WTC11 (cell line): ENCODE measurements at regions not wholly inside any gene's neighbourhood (a gene's known extent, or its start where the extent isn't known, plus 50 kb on each side); places are given as distances from the start of the nearest gene placed in this dataset.

Experiments used
- ATAC-seq: fragments of 200-7000 bp; cut with Tn5 transposase; 2 replicates; pipeline ENCODE4 v1.10.0; 2021; ENCODE audit warnings: mild to moderate bottlenecking, moderate library complexity
- CTCF ChIA-PET: fragments of 300-600 bp; sonication (Branson Sonifier 250); formaldehyde crosslinking; loops from one replicate; lab custom pipeline; 2021; ENCODE audit warnings: antibody characterized with exemption; lab: Charles Lee
- POLR2A ChIA-PET: fragments of 350-600 bp; sonication (Branson Sonifier 250); formaldehyde crosslinking; loops from one replicate; lab custom pipeline; 2021; ENCODE audit warnings: antibody characterized with exemption; lab: Charles Lee
- DNase-seq: peaks from one replicate; pipeline ENCODE4 v3.0.0; 2021; ENCODE audit warnings: low spot score
- H3K27ac Mint-ChIP-seq: 2 replicates; pipeline ENCODE4 v1.8.0; 2021; ENCODE audit warnings: mixed read lengths
- H3K27me3 Mint-ChIP-seq: 2 replicates; pipeline ENCODE4 v1.8.0; 2021; ENCODE audit warnings: low read depth, mild to moderate bottlenecking, moderate library complexity, mixed read lengths
- H3K36me3 Mint-ChIP-seq: 2 replicates; pipeline ENCODE4 v1.8.0; 2021; ENCODE audit warnings: mixed read lengths
- H3K4me1 Mint-ChIP-seq: 2 replicates; pipeline ENCODE4 v1.8.0; 2022; ENCODE audit warnings: mixed read lengths
- H3K4me3 Mint-ChIP-seq: 2 replicates; pipeline ENCODE4 v1.8.0; 2021; ENCODE audit warnings: mild to moderate bottlenecking, moderate library complexity, mixed read lengths
- H3K9me3 Mint-ChIP-seq: 2 replicates; pipeline ENCODE4 v1.8.0; 2021; ENCODE audit warnings: mixed read lengths
- ATF1 ChIP-seq: sonication (generic); formaldehyde crosslinking; IDR thresholded peaks from 2 replicates; pipeline ENCODE4 v1.8.1; 2023; ENCODE audit warnings: mild to moderate bottlenecking, moderate library complexity, missing genetic modification reagents
- CDX4 ChIP-seq: fragments of 250-450 bp; sonication (Bioruptor Pico); IDR thresholded peaks from 2 replicates; pipeline ENCODE4 v1.9.0; 2021; ENCODE audit warnings: moderate library complexity, mild to moderate bottlenecking, inconsistent platforms, borderline replicate concordance
- E2F5 ChIP-seq: sonication (generic); formaldehyde crosslinking; IDR thresholded peaks from 2 replicates; pipeline ENCODE4 v1.8.1; 2022; ENCODE audit warnings: mild to moderate bottlenecking, moderate library complexity, missing genetic modification reagents
- ELF4 ChIP-seq: sonication (generic); formaldehyde crosslinking; IDR thresholded peaks from 2 replicates; pipeline ENCODE4 v1.8.1; 2022; ENCODE audit warnings: low read depth, mild to moderate bottlenecking, moderate library complexity, missing genetic modification reagents
- ERG ChIP-seq: fragments of 250-450 bp; sonication (Bioruptor Pico); IDR thresholded peaks from 2 replicates; pipeline ENCODE4 v1.8.0; 2021; ENCODE audit warnings: mild to moderate bottlenecking
- ETV6 ChIP-seq: sonication (generic); formaldehyde crosslinking; IDR thresholded peaks from 2 replicates; pipeline ENCODE4 v1.8.1; 2022; ENCODE audit warnings: mild to moderate bottlenecking, missing genetic modification reagents
- GTF2I ChIP-seq: fragments of 250-450 bp; sonication (Bioruptor Pico); conservative IDR thresholded peaks from 2 replicates; pipeline ENCODE4 v1.4.0; 2021; ENCODE audit warnings: mild to moderate bottlenecking
- HMGXB4 ChIP-seq: sonication (generic); formaldehyde crosslinking; IDR thresholded peaks from 2 replicates; pipeline ENCODE4 v1.8.1; 2023; ENCODE audit warnings: mild to moderate bottlenecking, moderate library complexity, missing genetic modification reagents
- NFE2L1 ChIP-seq: sonication (generic); formaldehyde crosslinking; IDR thresholded peaks from 2 replicates; pipeline ENCODE4 v1.8.1; 2023; ENCODE audit warnings: missing genetic modification reagents
- RELA ChIP-seq: sonication (generic); formaldehyde crosslinking; IDR thresholded peaks from 2 replicates; pipeline ENCODE4 v1.8.1; 2022; ENCODE audit warnings: missing genetic modification reagents, mild to moderate bottlenecking, borderline replicate concordance
- SMAD3 ChIP-seq: sonication (generic); formaldehyde crosslinking; IDR thresholded peaks from 2 replicates; pipeline ENCODE4 v1.8.0; 2022; ENCODE audit warnings: missing genetic modification reagents, mild to moderate bottlenecking, borderline replicate concordance
- SMAD4 ChIP-seq: sonication (generic); formaldehyde crosslinking; IDR thresholded peaks from 2 replicates; pipeline ENCODE4 v1.8.0; 2022; ENCODE audit warnings: mild to moderate bottlenecking, missing genetic modification reagents
- SP1 ChIP-seq: sonication (generic); formaldehyde crosslinking; conservative IDR thresholded peaks from 2 replicates; pipeline ENCODE4 v1.8.1; 2022; ENCODE audit warnings: missing genetic modification reagents
- TCF7 ChIP-seq: sonication (generic); formaldehyde crosslinking; IDR thresholded peaks from 2 replicates; pipeline ENCODE4 v1.8.0; 2022; ENCODE audit warnings: mild to moderate bottlenecking, low read depth, missing genetic modification reagents, moderate library complexity
- TP53 ChIP-seq: sonication (generic); formaldehyde crosslinking; IDR thresholded peaks from 2 replicates; pipeline ENCODE4 v1.8.1; 2023; ENCODE audit warnings: mild to moderate bottlenecking, missing genetic modification reagents
- USF2 ChIP-seq: sonication (generic); formaldehyde crosslinking; IDR thresholded peaks from 2 replicates; pipeline ENCODE4 v1.8.1; 2023; ENCODE audit warnings: mild to moderate bottlenecking, missing genetic modification reagents, moderate library complexity
- ZNF138 ChIP-seq: sonication (generic); formaldehyde crosslinking; conservative IDR thresholded peaks from 2 replicates; pipeline ENCODE4 v1.8.1; 2022; ENCODE audit warnings: mild to moderate bottlenecking, moderate library complexity, missing genetic modification reagents
- ZNF219 ChIP-seq: sonication (generic); formaldehyde crosslinking; IDR thresholded peaks from 2 replicates; pipeline ENCODE4 v1.8.0; 2023; ENCODE audit warnings: missing genetic modification reagents, mild to moderate bottlenecking, borderline replicate concordance
- ZNF416 ChIP-seq: fragments of 250-450 bp; sonication (Bioruptor Pico); IDR thresholded peaks from 2 replicates; pipeline ENCODE4 v1.9.0; 2021; ENCODE audit warnings: mild to moderate bottlenecking, inconsistent platforms
- ZNF423 ChIP-seq: fragments of 250-450 bp; sonication (Bioruptor Pico); IDR thresholded peaks from 2 replicates; pipeline ENCODE4 v2.1.2; 2022; ENCODE audit warnings: mild to moderate bottlenecking, moderate library complexity
- ZNF512 ChIP-seq: sonication (generic); formaldehyde crosslinking; IDR thresholded peaks from 2 replicates; pipeline ENCODE4 v1.8.1; 2022; ENCODE audit warnings: missing genetic modification reagents, borderline replicate concordance
- ZNF671 ChIP-seq: fragments of 250-450 bp; sonication (Bioruptor Pico); IDR thresholded peaks from 2 replicates; pipeline ENCODE4 v1.8.0; 2021; ENCODE audit warnings: mild to moderate bottlenecking

GRCh38 chr14:36052063-36052462, 124.5 kb downstream of the PTCSC3 start:
- peaks cover 11% of the 10 kb centered on the region for H3K4me1 Mint-ChIP-seq
- no peaks in the 10 kb centered on the region for H3K9me3 Mint-ChIP-seq
- H3K27me3 Mint-ChIP-seq = no peaks in the 10 kb centered on the region; the same call in 1 of the 2 replicates
- CTCF ChIA-PET = interaction anchor here (1.3 kb wide), 1 partner anchor 18 kb away, joined by 5 read pairs; no protein-coding TSS in a partner anchor
- TF ChIP-seq ZNF512 (CRISPR knock-in tag) (no peak), USF2 (CRISPR knock-in tag) (no peak), CDX4 (CRISPR knock-in tag) (no peak), TP53 (CRISPR knock-in tag) (no peak), ERG (CRISPR knock-in tag) (no peak), NFE2L1 (no peak), RELA (CRISPR knock-in tag) (no peak), ATF1 (no peak), SP1 (CRISPR knock-in tag) (no peak), TCF7 (CRISPR knock-in tag) (no peak), ZNF423 (CRISPR knock-in tag) (no peak), ELF4 (CRISPR knock-in tag) (no peak), ZNF416 (CRISPR knock-in tag) (no peak), E2F5 (no peak)
- TF ChIP-seq, all 79 proteins: peak for 0
- H3K4me3 Mint-ChIP-seq = no peak overlapping the region
- POLR2A ChIA-PET = no interaction called here
- no peak overlapping the region for H3K27ac Mint-ChIP-seq
- H3K36me3 Mint-ChIP-seq = no peaks in the 10 kb centered on the region
- ATAC-seq (no peak), DNase-seq (no peak)

- no peaks in the 10 kb centered on the region for H3K9me3 Mint-ChIP-seq
- DNase-seq = no peak
- TF ChIP-seq TP53 (CRISPR knock-in tag) (no peak), ZNF138 (CRISPR knock-in tag) (no peak), HMGXB4 (no peak), ZNF219 (no peak), GTF2I (CRISPR knock-in tag) (no peak), ZNF671 (CRISPR knock-in tag) (no peak), ZNF512 (CRISPR knock-in tag) (no peak), SMAD4 (CRISPR knock-in tag) (no peak), ETV6 (CRISPR knock-in tag) (no peak), SMAD3 (CRISPR knock-in tag) (no peak)
- TF ChIP-seq, all 79 proteins: peak for 0
- Mint-ChIP-seq H3K4me1 (peaks cover 20% of the 10 kb centered on the region), H3K27ac (no peak overlapping the region), H3K36me3 (no peaks in the 10 kb centered on the region), H3K4me3 (no peak overlapping the region), H3K27me3 (no peaks in the 10 kb centered on the region)
- POLR2A ChIA-PET = no interaction called here
- CTCF ChIA-PET = interaction anchor here (0.6 to 2.1 kb wide), 2 partner anchors 21 to 477 kb away, joined by 3 to 16 read pairs; no protein-coding TSS in a partner anchor
- ATAC-seq = no peak
Observed at GRCh38 chr14:36048667-36049066, 127.9 kb downstream of the PTCSC3 start.
